Large intestine (tissue), 3 donors: ENCODE measurements at regions not wholly inside any gene's neighbourhood (a gene's known extent, or its start where the extent isn't known, plus 50 kb on each side); places are given as distances from the start of the nearest gene placed in this dataset.

Experiments used
- DNase-seq, 2 donors: peaks; one replicate each; pipeline versions ENCODE4 v3.0.0 to v3.0.0-alpha.2; 2013
- H3K27ac ChIP-seq: one replicate; pipeline ENCODE4 v1.5.1; 2013; ENCODE audit warnings: low read length
- H3K27me3 ChIP-seq: 2 replicates; pipeline ENCODE4 v1.6.1; 2013; ENCODE audit warnings: low read length; ENCODE audit not compliant: control insufficient read depth, insufficient read depth
- H3K36me3 ChIP-seq: 2 replicates; pipeline ENCODE4 v1.6.1; 2013; ENCODE audit warnings: low read length; ENCODE audit not compliant: control insufficient read depth, insufficient read depth
- H3K4me1 ChIP-seq: one replicate; pipeline ENCODE4 v1.6.1; 2013; ENCODE audit warnings: low read length; ENCODE audit not compliant: control insufficient read depth, insufficient read depth
- H3K4me3 ChIP-seq: one replicate; pipeline ENCODE4 v1.5.1; 2013; ENCODE audit warnings: low read length
- H3K9me3 ChIP-seq: one replicate; pipeline ENCODE4 v1.6.1; 2013; ENCODE audit warnings: mild to moderate bottlenecking, low read depth, low read length, moderate library complexity; ENCODE audit not compliant: control insufficient read depth
- WGBS: methylation state at CpG from one replicate; pipeline ENCODE4 v1.1.5; 2013; ENCODE audit warnings: low lambda C conversion rate; ENCODE audit not compliant: insufficient coverage; 5-methylcytosine and 5-hydroxymethylcytosine counted together

GRCh38 chr1:38127428-38127827 is 80.8 kb upstream of the POU3F1 start:
- Histone ChIP-seq H3K27me3 (peaks cover 23% of the 10 kb centered on the region), H3K4me1 (no peaks in the 10 kb centered on the region), H3K9me3 (no peaks in the 10 kb centered on the region), H3K27ac (no peak overlapping the region), H3K36me3 (no peaks in the 10 kb centered on the region), H3K4me3 (no peak overlapping the region)
- no CpG with 5 or more reads among the region's 2 CpGs for WGBS
- DNase-seq: no peak

DNA sequence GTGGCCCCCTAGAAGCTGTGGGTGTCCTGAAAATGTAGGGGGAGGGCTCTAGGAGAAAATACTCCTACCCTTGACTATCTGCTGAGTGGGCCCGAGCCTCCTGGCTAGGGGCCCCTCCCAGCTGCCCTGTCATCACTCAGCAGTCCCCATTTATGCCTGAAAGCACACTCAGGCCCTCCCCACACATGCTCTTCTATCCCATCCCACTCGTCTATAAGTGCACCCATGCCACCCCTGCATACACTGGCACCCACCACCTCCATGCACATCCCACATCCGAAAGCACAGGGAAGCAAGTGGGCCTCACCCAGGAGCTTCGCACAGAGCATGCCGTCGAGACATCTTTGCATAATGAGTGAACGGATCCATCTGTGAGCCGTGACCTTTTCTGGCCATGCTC is 80.4 kb upstream of the POU3F1 start:
- WGBS: no CpG with 5 or more reads among the region's 8 CpGs
- Histone ChIP-seq H3K4me3 (no peak overlapping the region), H3K27me3 (peaks cover 20% of the 10 kb centered on the region), H3K27ac (no peak overlapping the region), H3K36me3 (no peaks in the 10 kb centered on the region), H3K4me1 (no peaks in the 10 kb centered on the region), H3K9me3 (no peaks in the 10 kb centered on the region)
- no peak for DNase-seq

GRCh38 chr1:38125837-38126520 is 79.4 kb upstream of the POU3F1 start:
- Histone ChIP-seq H3K27ac (no peak overlapping the region), H3K4me1 (no peaks in the 10 kb centered on the region), H3K27me3 (peaks cover 17% of the 10 kb centered on the region), H3K9me3 (no peaks in the 10 kb centered on the region), H3K4me3 (no peak overlapping the region), H3K36me3 (no peaks in the 10 kb centered on the region)
- no CpG with 5 or more reads among the region's 21 CpGs for WGBS
- no peak for DNase-seq

- H3K27ac ChIP-seq: no peak overlapping the region
- peaks cover 9% of the 10 kb centered on the region for H3K27me3 ChIP-seq
- H3K36me3 ChIP-seq: no peaks in the 10 kb centered on the region
- no peaks in the 10 kb centered on the region for H3K9me3 ChIP-seq
- 0% methylated on average over 1 of the region's 5 CpGs for WGBS
- no peaks in the 10 kb centered on the region for H3K4me1 ChIP-seq
- H3K4me3 ChIP-seq: no peak overlapping the region
- no peak for DNase-seq
Measured at GRCh38 chr1:38125016-38125415, 78.4 kb upstream of the POU3F1 start.

GRCh38 chr1:38123356-38124135 is 77.0 kb upstream of the POU3F1 start:
- WGBS: no CpG with 5 or more reads among the region's 19 CpGs
- Histone ChIP-seq H3K27ac (no peak overlapping the region), H3K4me1 (no peaks in the 10 kb centered on the region), H3K36me3 (no peaks in the 10 kb centered on the region), H3K27me3 (peaks cover 5% of the 10 kb centered on the region), H3K4me3 (no peak overlapping the region), H3K9me3 (no peaks in the 10 kb centered on the region)
- DNase-seq: no peak

- DNase-seq: no peak
- Histone ChIP-seq H3K4me3 (no peak overlapping the region), H3K27me3 (peaks cover 3% of the 10 kb centered on the region), H3K9me3 (no peaks in the 10 kb centered on the region), H3K27ac (no peak overlapping the region), H3K4me1 (no peaks in the 10 kb centered on the region), H3K36me3 (no peaks in the 10 kb centered on the region)
- no CpG with 5 or more reads among the region's 14 CpGs for WGBS
Measured at GRCh38 chr1:38121231-38121680, 74.7 kb upstream of the POU3F1 start.

- H3K4me1 ChIP-seq: no peaks in the 10 kb centered on the region
- H3K27ac ChIP-seq: no peak overlapping the region
- 92% methylated on average over 2 of the region's 5 CpGs for WGBS
- DNase-seq: no peak
- H3K36me3 ChIP-seq: no peaks in the 10 kb centered on the region
- no peaks in the 10 kb centered on the region for H3K9me3 ChIP-seq
- H3K4me3 ChIP-seq: no peak overlapping the region
- peaks cover 3% of the 10 kb centered on the region for H3K27me3 ChIP-seq
Measured at GRCh38 chr1:38120552-38121230, 74.1 kb upstream of the POU3F1 start.

GRCh38 chr1:38118976-38119375 is 72.4 kb upstream of the POU3F1 start:
- no CpG with 5 or more reads among the region's 9 CpGs for WGBS

GRCh38 chr1:38117444-38117887 is 70.9 kb upstream of the POU3F1 start:
- no peaks in the 10 kb centered on the region for H3K36me3 ChIP-seq
- H3K4me3 ChIP-seq: no peak overlapping the region
- no CpG with 5 or more reads among the region's 11 CpGs for WGBS
- no peak overlapping the region for H3K27ac ChIP-seq
- no peaks in the 10 kb centered on the region for H3K4me1 ChIP-seq
- DNase-seq: no peak
- H3K9me3 ChIP-seq: no peaks in the 10 kb centered on the region
- peaks cover 3% of the 10 kb centered on the region for H3K27me3 ChIP-seq

More at GRCh38 chr1:38118976-38119375, 72.4 kb upstream of the POU3F1 start:
- no peaks in the 10 kb centered on the region for H3K4me1 ChIP-seq
- H3K4me3 ChIP-seq: no peak overlapping the region
- H3K27me3 ChIP-seq: peaks cover 3% of the 10 kb centered on the region
- no peak for DNase-seq
- H3K27ac ChIP-seq: no peak overlapping the region
- H3K9me3 ChIP-seq: no peaks in the 10 kb centered on the region
- H3K36me3 ChIP-seq: no peaks in the 10 kb centered on the region

- no peaks in the 10 kb centered on the region for H3K36me3 ChIP-seq
- H3K4me1 ChIP-seq: no peaks in the 10 kb centered on the region
- no CpG with 5 or more reads among the region's 9 CpGs for WGBS
- no peak overlapping the region for H3K4me3 ChIP-seq
- H3K9me3 ChIP-seq: no peaks in the 10 kb centered on the region
- DNase-seq: no peak
- no peaks in the 10 kb centered on the region for H3K27me3 ChIP-seq
- no peak overlapping the region for H3K27ac ChIP-seq
Measured at GRCh38 chr1:38115682-38116202, 69.1 kb upstream of the POU3F1 start.
